ENCODE measurements at regions not wholly inside any gene's neighbourhood (a gene's known extent, or its start where the extent isn't known, plus 50 kb on each side); places are given as distances from the start of the nearest gene placed in this dataset.

GRCh38 chr2:30031184-30031583 lies 109.8 kb upstream of the ALK start:
- no peak overlapping the region for H3K4me3 ChIP-seq (ENCODE audit: low read depth in 1 of 3, low read length in 3 of 3)
- no peaks in the 10 kb centered on the region for H3K36me3 ChIP-seq (ENCODE audit: control insufficient read depth in 4 of 4, insufficient read depth in 3 of 4, low read depth in 1 of 4, low read length in 3 of 4)
- no peak for TF ChIP-seq HNF4A (conservative IDR thresholded peaks at IDR 0.05)
- no peak for TF ChIP-seq FOXA1 (IDR thresholded peaks at IDR 0.05)
- TF ChIP-seq EGR1 (IDR thresholded peaks at IDR 0.05; ENCODE audit: low read depth in 2 of 2): no peak
- TF ChIP-seq GABPA (IDR thresholded peaks at IDR 0.05 in 1 of 2, conservative IDR thresholded peaks at IDR 0.05 in 1 of 2): no peak
- H3K27ac ChIP-seq (ENCODE audit: low read depth in 1 of 2, low read length in 2 of 2): no peak overlapping the region
- WGBS: 57% methylated on average over 5 of the region's 5 CpGs
- H3K9ac ChIP-seq (ENCODE audit: low read depth in 1 of 2, low read length in 2 of 2): no peak overlapping the region
- H3K4me1 ChIP-seq (ENCODE audit: control insufficient read depth in 4 of 4, insufficient read depth in 4 of 4, low read length in 3 of 4): no peaks in the 10 kb centered on the region
- H3K9me3 ChIP-seq (ENCODE audit: control insufficient read depth in 4 of 4, low read length in 3 of 4): no peaks in the 10 kb centered on the region
- no peak for DNase-seq (ENCODE audit: low spot score)
- H3K27me3 ChIP-seq (ENCODE audit: control insufficient read depth in 4 of 4, insufficient read depth in 4 of 4, low read length in 3 of 4): no peaks in the 10 kb centered on the region

- Histone ChIP-seq H3K4me3 (ENCODE audit: low read depth in 1 of 3, low read length in 3 of 3) (no peak overlapping the region), H3K9me3 (ENCODE audit: control insufficient read depth in 4 of 4, low read length in 3 of 4) (no peaks in the 10 kb centered on the region), H3K27ac (ENCODE audit: low read depth in 1 of 2, low read length in 2 of 2) (no peak overlapping the region), H3K36me3 (ENCODE audit: control insufficient read depth in 4 of 4, insufficient read depth in 3 of 4, low read depth in 1 of 4, low read length in 3 of 4) (no peaks in the 10 kb centered on the region), H3K27me3 (ENCODE audit: control insufficient read depth in 4 of 4, insufficient read depth in 4 of 4, low read length in 3 of 4) (no peaks in the 10 kb centered on the region), H3K4me1 (ENCODE audit: control insufficient read depth in 4 of 4, insufficient read depth in 4 of 4, low read length in 3 of 4) (peaks cover 0 to 3% (median 0%) of the 10 kb centered on the region in 4 donors), H3K9ac (ENCODE audit: low read depth in 1 of 2, low read length in 2 of 2) (no peak overlapping the region)
- DNase-seq (ENCODE audit: low spot score): no peak
- no peak for TF ChIP-seq CTCF (IDR thresholded peaks at IDR 0.05; ENCODE audit: low read depth, low read length, missing input control)
- no peak for TF ChIP-seq RXRA (IDR thresholded peaks at IDR 0.05)
- TF ChIP-seq ZBTB33 (IDR thresholded peaks at IDR 0.05): no peak
- no peak for TF ChIP-seq MAX (IDR thresholded peaks at IDR 0.05)
- TF ChIP-seq TAF1 (conservative IDR thresholded peaks at IDR 0.05): no peak
- TF ChIP-seq YY1 (IDR thresholded peaks at IDR 0.05): no peak
- TF ChIP-seq EGR1 (IDR thresholded peaks at IDR 0.05; ENCODE audit: low read depth in 2 of 2): no peak
- TF ChIP-seq FOXA2 (IDR thresholded peaks at IDR 0.05): no peak
- TF ChIP-seq HNF4G (IDR thresholded peaks at IDR 0.05): no peak
- no peak for TF ChIP-seq SP1 (IDR thresholded peaks at IDR 0.05)
- no peak for TF ChIP-seq REST (IDR thresholded peaks at IDR 0.05)
- TF ChIP-seq ATF3 (IDR thresholded peaks at IDR 0.05): no peak
- TF ChIP-seq NR2F2 (IDR thresholded peaks at IDR 0.05): no peak
- no peak for TF ChIP-seq FOXA1 (IDR thresholded peaks at IDR 0.05)
- no peak for TF ChIP-seq HNF4A (conservative IDR thresholded peaks at IDR 0.05)
- no peak for TF ChIP-seq RAD21 (IDR thresholded peaks at IDR 0.05)
- TF ChIP-seq JUND (IDR thresholded peaks at IDR 0.05): no peak
- TF ChIP-seq GABPA (IDR thresholded peaks at IDR 0.05 in 1 of 2, conservative IDR thresholded peaks at IDR 0.05 in 1 of 2): no peak
- WGBS: 88% methylated on average over 5 of the region's 5 CpGs
These were observed 112.6 kb upstream of the YPEL5 start for GRCh38 chr2:30034052-30034775.
